Spleen (tissue), 11 donors: ENCODE measurements at regions not wholly inside any gene's neighbourhood (a gene's known extent, or its start where the extent isn't known, plus 50 kb on each side); places are given as distances from the start of the nearest gene placed in this dataset.

Source experiments
- DNase-seq: peaks from one replicate; pipeline ENCODE4 v3.0.0-alpha.2; 2020
- H3K27ac ChIP-seq, 8 donors: fragments of 200-600 bp; sonication (generic) in 7 of 8; 1 replicate in 4 of 8; 2 replicates in 4 of 8; pipeline versions ENCODE4 v1.5.0 to v1.8.0; 2016 to 2021; ENCODE audit warnings: inconsistent platforms in 4 of 8, mild to moderate bottlenecking in 4 of 8, moderate library complexity in 1 of 8
- H3K27me3 ChIP-seq, 7 donors: fragments of 200-600 bp; sonication (generic) in 6 of 7; replicated peaks in 1 of 7; 1 replicate in 4 of 7; 2 replicates in 3 of 7; pipeline versions ENCODE4 v1.5.0 to v1.8.0; 2016 to 2021; ENCODE audit warnings: inconsistent platforms in 3 of 7, mild to moderate bottlenecking in 1 of 7
- H3K36me3 ChIP-seq, 6 donors: fragments of 200-600 bp; sonication (generic) in 5 of 6; 1 replicate in 4 of 6; 2 replicates in 2 of 6; pipeline versions ENCODE4 v1.5.0 to v1.8.0; 2016 to 2021; ENCODE audit warnings: inconsistent platforms in 2 of 6
- H3K4me1 ChIP-seq, 6 donors: fragments of 200-600 bp; sonication (generic) in 5 of 6; 1 replicate in 3 of 6; 2 replicates in 3 of 6; pipeline versions ENCODE4 v1.5.0 to v1.8.0; 2016 to 2021; ENCODE audit warnings: inconsistent platforms in 3 of 6
- H3K4me3 ChIP-seq, 8 donors: fragments of 200-600 bp; sonication (generic) in 7 of 8; 1 replicate in 4 of 8; 2 replicates in 4 of 8; pipeline versions ENCODE4 v1.5.0 to v1.8.0; 2016 to 2021; ENCODE audit warnings: inconsistent platforms in 4 of 8, mild to moderate bottlenecking in 4 of 8, moderate library complexity in 2 of 8
- H3K9me3 ChIP-seq, 8 donors: fragments of 200-600 bp; sonication (generic) in 7 of 8; 1 replicate in 4 of 8; 2 replicates in 4 of 8; pipeline versions ENCODE4 v1.5.0 to v1.8.0; 2016 to 2021; ENCODE audit warnings: inconsistent platforms in 4 of 8
- CTCF ChIP-seq, 11 experiments: fragments of 200-600 bp in 7 of 11; fragments of 450-650 bp in 4 of 11; sonication (generic) in 4 of 11; IDR thresholded peaks in 8 of 11; conservative IDR thresholded peaks in 3 of 11; 1 replicate in 7 of 11; 2 replicates in 4 of 11; pipeline versions ENCODE4 v1.4.0 to v1.8.0; 2016 to 2021; ENCODE audit warnings: antibody characterized with exemption in 11 of 11, inconsistent platforms in 4 of 11, mild to moderate bottlenecking in 1 of 11
- POLR2A ChIP-seq, 3 donors: fragments of 450-650 bp; IDR thresholded peaks; one replicate each; pipeline ENCODE4 v1.5.1; 2017; ENCODE audit warnings: antibody characterized with exemption in 3 of 3, mild to moderate bottlenecking in 1 of 3
- POLR2AphosphoS5 ChIP-seq, 3 donors: sonication (generic); formaldehyde crosslinking; IDR thresholded peaks; one replicate each; pipeline ENCODE4 v1.5.1; 2017; ENCODE audit warnings: antibody characterized with exemption in 3 of 3
- WGBS, 5 donors: extraction: QIAGEN DNeasy Blood & Tissue Kit in 3 of 5; methylation state at CpG; one replicate each; pipeline versions ENCODE4 v1.1.5 to v1.1.7; 2013 to 2018; 5-methylcytosine and 5-hydroxymethylcytosine counted together
- intact Hi-C: fragments of 100-400 bp; cut with DNase I; formaldehyde crosslinking; loops from one replicate; pipeline ENCODE4 v1.15.0; 2023; ENCODE audit warnings: low total_unique reads
- donor health status: healthy with polysubstance abuse.
- donor health status: DM: no; HTN: no; CAD: no; lungs with moderate emphysema.
- donor health status: DM: no; HTN: no; CAD: no.
- donor health status: Bipolar disorder and iron deficiency.
- donor health status: healthy.
- donor health status: DM: no; HTN: no; CAD: no.
- donor health status: DM: yes; HTN: yes; CAD: no.

GRCh38 chr21:15421441-15421881 lies 308.3 kb upstream of the USP25 start:
- Histone ChIP-seq H3K9me3 (no peaks in the 10 kb centered on the region), H3K4me3 (no peak overlapping the region)
- WGBS, 5 donors: 77 to 95% (median 84%) methylated on average over 5 of the region's 5 CpGs

GRCh38 chr21:15421947-15422346 lies 307.8 kb upstream of the USP25 start:
- DNase-seq: no peak
- H3K36me3 ChIP-seq: no peaks in the 10 kb centered on the region
- intact Hi-C loops: no loop called here
- H3K9me3 ChIP-seq: no peaks in the 10 kb centered on the region
- 62 to 83% (median 77%) methylated on average over 2 of the region's 2 CpGs for WGBS, 5 donors
- H3K4me3 ChIP-seq: no peak overlapping the region
- no peaks in the 10 kb centered on the region for H3K27me3 ChIP-seq
- no peaks in the 10 kb centered on the region for H3K4me1 ChIP-seq
- no peak overlapping the region for H3K27ac ChIP-seq
- TF ChIP-seq POLR2A (IDR thresholded peaks at IDR 0.05): no peak
- TF ChIP-seq POLR2AphosphoS5 (IDR thresholded peaks at IDR 0.05): no peak
- no peak for TF ChIP-seq CTCF (IDR thresholded peaks at IDR 0.05 in 8 of 11, conservative IDR thresholded peaks at IDR 0.05 in 3 of 11)

More at GRCh38 chr21:15421441-15421881, 308.3 kb upstream of the USP25 start:
- Histone ChIP-seq H3K27me3 (no peaks in the 10 kb centered on the region), H3K36me3 (no peaks in the 10 kb centered on the region), H3K27ac (no peak overlapping the region), H3K4me1 (no peaks in the 10 kb centered on the region)
- DNase-seq: no peak
- TF ChIP-seq POLR2AphosphoS5 (IDR thresholded peaks at IDR 0.05): no peak
- no peak for TF ChIP-seq POLR2A (IDR thresholded peaks at IDR 0.05)
- no peak for TF ChIP-seq CTCF (IDR thresholded peaks at IDR 0.05 in 8 of 11, conservative IDR thresholded peaks at IDR 0.05 in 3 of 11)
- intact Hi-C loops: no loop called here

- Histone ChIP-seq H3K27ac (no peak overlapping the region), H3K4me3 (no peak overlapping the region), H3K27me3 (no peaks in the 10 kb centered on the region), H3K36me3 (no peaks in the 10 kb centered on the region), H3K4me1 (no peaks in the 10 kb centered on the region), H3K9me3 (no peaks in the 10 kb centered on the region)
- TF ChIP-seq POLR2A (IDR thresholded peaks at IDR 0.05) (no peak), POLR2AphosphoS5 (IDR thresholded peaks at IDR 0.05) (no peak)
- DNase-seq: no peak
- WGBS, 5 donors: 51 to 73% (median 67%) methylated on average over 3 of the region's 3 CpGs
- intact Hi-C loops: no loop called here
Measured at GRCh38 chr21:15422783-15423182, 307.0 kb upstream of the USP25 start.

- no peak overlapping the region for H3K27ac ChIP-seq
- H3K36me3 ChIP-seq: no peaks in the 10 kb centered on the region
- WGBS, 5 donors: 73 to 84% (median 80%) methylated on average over 4 of the region's 4 CpGs
- no peaks in the 10 kb centered on the region for H3K9me3 ChIP-seq
- H3K4me3 ChIP-seq: no peak overlapping the region
- TF ChIP-seq POLR2AphosphoS5 (IDR thresholded peaks at IDR 0.05): no peak
- TF ChIP-seq CTCF (IDR thresholded peaks at IDR 0.05 in 8 of 11, conservative IDR thresholded peaks at IDR 0.05 in 3 of 11): no peak
- TF ChIP-seq POLR2A (IDR thresholded peaks at IDR 0.05): no peak
- no peaks in the 10 kb centered on the region for H3K4me1 ChIP-seq
- intact Hi-C loops: no loop called here
- DNase-seq: no peak
- H3K27me3 ChIP-seq: no peaks in the 10 kb centered on the region
Measured at GRCh38 chr21:15423676-15424445, 305.9 kb upstream of the USP25 start.
